WTC11 (cell line): ENCODE measurements at regions not wholly inside any gene's neighbourhood (a gene's known extent, or its start where the extent isn't known, plus 50 kb on each side); places are given as distances from the start of the nearest gene placed in this dataset.

Source experiments
- ATAC-seq: fragments of 200-7000 bp; cut with Tn5 transposase; 2 replicates; pipeline ENCODE4 v1.10.0; 2021; ENCODE audit warnings: mild to moderate bottlenecking, moderate library complexity
- CTCF ChIA-PET: fragments of 300-600 bp; sonication (Branson Sonifier 250); formaldehyde crosslinking; loops from one replicate; lab custom pipeline; 2021; ENCODE audit warnings: antibody characterized with exemption; lab: Charles Lee
- POLR2A ChIA-PET: fragments of 350-600 bp; sonication (Branson Sonifier 250); formaldehyde crosslinking; loops from one replicate; lab custom pipeline; 2021; ENCODE audit warnings: antibody characterized with exemption; lab: Charles Lee
- DNase-seq: peaks from one replicate; pipeline ENCODE4 v3.0.0; 2021; ENCODE audit warnings: low spot score
- H3K27ac Mint-ChIP-seq: 2 replicates; pipeline ENCODE4 v1.8.0; 2021; ENCODE audit warnings: mixed read lengths
- H3K27me3 Mint-ChIP-seq: 2 replicates; pipeline ENCODE4 v1.8.0; 2021; ENCODE audit warnings: low read depth, mild to moderate bottlenecking, moderate library complexity, mixed read lengths
- H3K36me3 Mint-ChIP-seq: 2 replicates; pipeline ENCODE4 v1.8.0; 2021; ENCODE audit warnings: mixed read lengths
- H3K4me1 Mint-ChIP-seq: 2 replicates; pipeline ENCODE4 v1.8.0; 2022; ENCODE audit warnings: mixed read lengths
- H3K4me3 Mint-ChIP-seq: 2 replicates; pipeline ENCODE4 v1.8.0; 2021; ENCODE audit warnings: mild to moderate bottlenecking, moderate library complexity, mixed read lengths
- H3K9me3 Mint-ChIP-seq: 2 replicates; pipeline ENCODE4 v1.8.0; 2021; ENCODE audit warnings: mixed read lengths
- ATF1 ChIP-seq: sonication (generic); formaldehyde crosslinking; IDR thresholded peaks from 2 replicates; pipeline ENCODE4 v1.8.1; 2023; ENCODE audit warnings: mild to moderate bottlenecking, moderate library complexity, missing genetic modification reagents
- ATF2 ChIP-seq: sonication (generic); formaldehyde crosslinking; IDR thresholded peaks from 2 replicates; pipeline ENCODE4 v1.8.1; 2022; ENCODE audit warnings: low read depth, missing genetic modification reagents, borderline replicate concordance
- CREB1 ChIP-seq: sonication (generic); formaldehyde crosslinking; IDR thresholded peaks from 2 replicates; pipeline ENCODE4 v1.8.0; 2023; ENCODE audit warnings: mild to moderate bottlenecking, missing genetic modification reagents
- E2F1 ChIP-seq: sonication (generic); formaldehyde crosslinking; IDR thresholded peaks from 2 replicates; pipeline ENCODE4 v1.8.0; 2022; ENCODE audit warnings: mild to moderate bottlenecking, missing genetic modification reagents
- GTF2I ChIP-seq: fragments of 250-450 bp; sonication (Bioruptor Pico); conservative IDR thresholded peaks from 2 replicates; pipeline ENCODE4 v1.4.0; 2021; ENCODE audit warnings: mild to moderate bottlenecking
- MAX ChIP-seq: sonication (generic); formaldehyde crosslinking; IDR thresholded peaks from 2 replicates; pipeline ENCODE4 v1.8.0; 2022; ENCODE audit warnings: mild to moderate bottlenecking, missing genetic modification reagents
- MYBL2 ChIP-seq: sonication (generic); formaldehyde crosslinking; IDR thresholded peaks from 2 replicates; pipeline ENCODE4 v1.8.1; 2023; ENCODE audit warnings: mild to moderate bottlenecking, moderate library complexity, missing genetic modification reagents
- PREB ChIP-seq: sonication (generic); formaldehyde crosslinking; IDR thresholded peaks from 2 replicates; pipeline ENCODE4 v1.8.1; 2022; ENCODE audit warnings: mild to moderate bottlenecking, missing genetic modification reagents, moderate library complexity, borderline replicate concordance
- SMAD4 ChIP-seq: sonication (generic); formaldehyde crosslinking; IDR thresholded peaks from 2 replicates; pipeline ENCODE4 v1.8.0; 2022; ENCODE audit warnings: mild to moderate bottlenecking, missing genetic modification reagents
- SP1 ChIP-seq: sonication (generic); formaldehyde crosslinking; conservative IDR thresholded peaks from 2 replicates; pipeline ENCODE4 v1.8.1; 2022; ENCODE audit warnings: missing genetic modification reagents
- USF1 ChIP-seq: sonication (generic); formaldehyde crosslinking; IDR thresholded peaks from 2 replicates; pipeline ENCODE4 v1.8.0; 2022; ENCODE audit warnings: mild to moderate bottlenecking, missing genetic modification reagents
- USF2 ChIP-seq: sonication (generic); formaldehyde crosslinking; IDR thresholded peaks from 2 replicates; pipeline ENCODE4 v1.8.1; 2023; ENCODE audit warnings: mild to moderate bottlenecking, missing genetic modification reagents, moderate library complexity
- ZNF232 ChIP-seq: sonication (generic); formaldehyde crosslinking; IDR thresholded peaks from 2 replicates; pipeline ENCODE4 v1.8.0; 2022; ENCODE audit warnings: mild to moderate bottlenecking, missing genetic modification reagents
- TF ChIP-seq, protein P1 (sequence below): sonication (generic); formaldehyde crosslinking; IDR thresholded peaks from 2 replicates; pipeline ENCODE4 v1.8.1; 2023; ENCODE audit warnings: mild to moderate bottlenecking, missing genetic modification reagents, borderline replicate concordance
- TF ChIP-seq, protein P2 (sequence below): fragments of 200-600 bp; IDR thresholded peaks from 2 replicates; pipeline ENCODE4 v1.8.0; 2022; ENCODE audit warnings: antibody characterized with exemption

DNA sequence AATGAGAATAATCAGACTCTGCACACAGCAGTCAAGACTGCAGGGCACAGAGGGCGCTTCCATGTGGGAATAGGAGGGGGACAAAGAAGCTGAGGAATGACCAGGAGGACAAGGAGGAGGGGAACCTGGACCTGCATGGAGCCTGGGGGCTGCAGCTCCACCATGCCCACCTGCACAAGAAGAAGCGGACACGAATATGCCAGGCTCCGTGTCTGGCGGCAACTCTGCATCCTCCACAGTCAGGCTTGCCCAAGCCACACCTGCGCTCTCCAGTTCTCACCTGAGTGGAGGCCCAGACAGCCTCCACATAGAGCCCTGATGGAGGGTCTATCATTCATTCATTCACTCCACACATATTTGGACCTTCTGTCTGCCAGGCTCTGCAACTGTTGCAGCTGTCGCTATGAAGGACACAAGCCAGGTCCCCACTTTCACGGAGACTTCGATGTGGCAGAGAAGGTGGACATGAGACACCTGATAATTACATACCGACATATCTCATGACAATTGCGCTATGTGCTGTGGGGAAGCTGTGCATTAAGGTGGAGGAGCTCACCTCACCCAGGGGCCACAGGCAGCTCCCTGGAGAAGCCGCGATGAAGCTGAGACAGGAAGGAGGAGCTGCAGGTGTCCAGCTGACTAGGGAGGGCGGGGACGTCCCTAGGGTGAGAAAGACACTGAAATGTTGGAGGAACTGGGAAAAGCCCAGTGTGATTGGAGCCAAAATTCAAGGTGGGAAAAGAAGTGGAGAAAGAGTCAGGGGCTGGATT is 159.2 kb downstream of the INHBB start (continued):
- no peak for TF ChIP-seq USF2 (CRISPR knock-in tag)
- TF ChIP-seq, protein P1, sequence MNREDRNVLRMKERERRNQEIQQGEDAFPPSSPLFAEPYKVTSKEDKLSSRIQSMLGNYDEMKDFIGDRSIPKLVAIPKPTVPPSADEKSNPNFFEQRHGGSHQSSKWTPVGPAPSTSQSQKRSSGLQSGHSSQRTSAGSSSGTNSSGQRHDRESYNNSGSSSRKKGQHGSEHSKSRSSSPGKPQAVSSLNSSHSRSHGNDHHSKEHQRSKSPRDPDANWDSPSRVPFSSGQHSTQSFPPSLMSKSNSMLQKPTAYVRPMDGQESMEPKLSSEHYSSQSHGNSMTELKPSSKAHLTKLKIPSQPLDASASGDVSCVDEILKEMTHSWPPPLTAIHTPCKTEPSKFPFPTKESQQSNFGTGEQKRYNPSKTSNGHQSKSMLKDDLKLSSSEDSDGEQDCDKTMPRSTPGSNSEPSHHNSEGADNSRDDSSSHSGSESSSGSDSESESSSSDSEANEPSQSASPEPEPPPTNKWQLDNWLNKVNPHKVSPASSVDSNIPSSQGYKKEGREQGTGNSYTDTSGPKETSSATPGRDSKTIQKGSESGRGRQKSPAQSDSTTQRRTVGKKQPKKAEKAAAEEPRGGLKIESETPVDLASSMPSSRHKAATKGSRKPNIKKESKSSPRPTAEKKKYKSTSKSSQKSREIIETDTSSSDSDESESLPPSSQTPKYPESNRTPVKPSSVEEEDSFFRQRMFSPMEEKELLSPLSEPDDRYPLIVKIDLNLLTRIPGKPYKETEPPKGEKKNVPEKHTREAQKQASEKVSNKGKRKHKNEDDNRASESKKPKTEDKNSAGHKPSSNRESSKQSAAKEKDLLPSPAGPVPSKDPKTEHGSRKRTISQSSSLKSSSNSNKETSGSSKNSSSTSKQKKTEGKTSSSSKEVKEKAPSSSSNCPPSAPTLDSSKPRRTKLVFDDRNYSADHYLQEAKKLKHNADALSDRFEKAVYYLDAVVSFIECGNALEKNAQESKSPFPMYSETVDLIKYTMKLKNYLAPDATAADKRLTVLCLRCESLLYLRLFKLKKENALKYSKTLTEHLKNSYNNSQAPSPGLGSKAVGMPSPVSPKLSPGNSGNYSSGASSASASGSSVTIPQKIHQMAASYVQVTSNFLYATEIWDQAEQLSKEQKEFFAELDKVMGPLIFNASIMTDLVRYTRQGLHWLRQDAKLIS (CRISPR knock-in tag) = no peak
- no peak for TF ChIP-seq MYBL2 (CRISPR knock-in tag)

DNA sequence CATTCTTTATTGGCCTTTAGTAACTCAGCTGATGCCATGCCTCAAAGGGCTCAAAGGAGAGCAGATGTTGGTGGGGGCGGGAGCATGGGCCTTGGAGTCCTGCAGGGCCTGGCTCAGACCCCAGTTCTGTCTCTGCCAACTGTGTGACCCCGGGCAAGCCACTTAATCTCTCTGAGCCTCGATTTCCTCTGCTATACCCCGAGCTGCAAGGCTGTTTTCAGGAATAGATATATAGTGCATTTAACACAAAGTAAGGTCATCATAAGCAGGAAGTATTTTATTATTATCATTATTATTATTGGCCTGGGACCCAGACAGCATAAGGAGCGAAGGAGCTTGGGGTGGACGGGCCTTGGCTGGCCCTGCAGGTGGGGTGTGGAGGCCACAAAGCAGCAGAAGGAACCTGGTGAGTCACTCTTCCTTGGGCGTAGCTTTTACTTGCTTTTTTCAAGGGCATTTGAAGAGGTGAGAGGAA is 162.7 kb downstream of the INHBB start:
- Mint-ChIP-seq H3K27ac (no peak overlapping the region), H3K9me3 (no peaks in the 10 kb centered on the region), H3K36me3 (no peaks in the 10 kb centered on the region), H3K4me3 (no peak overlapping the region), H3K4me1 (peaks cover 4% of the 10 kb centered on the region; the same call in 1 of the 2 replicates), H3K27me3 (peaks cover 12% of the 10 kb centered on the region)
- POLR2A ChIA-PET = no interaction called here
- no peak for ATAC-seq
- TF ChIP-seq USF2 (CRISPR knock-in tag) = no peak
- no peak for TF ChIP-seq PREB (CRISPR knock-in tag)
- no peak for TF ChIP-seq USF1 (CRISPR knock-in tag)
- no peak for DNase-seq
- CTCF ChIA-PET = interaction anchor here (1.1 to 5.4 kb wide), 2 partner anchors 13 to 165 kb away, joined by 4 to 49 read pairs; no protein-coding TSS in a partner anchor

DNA sequence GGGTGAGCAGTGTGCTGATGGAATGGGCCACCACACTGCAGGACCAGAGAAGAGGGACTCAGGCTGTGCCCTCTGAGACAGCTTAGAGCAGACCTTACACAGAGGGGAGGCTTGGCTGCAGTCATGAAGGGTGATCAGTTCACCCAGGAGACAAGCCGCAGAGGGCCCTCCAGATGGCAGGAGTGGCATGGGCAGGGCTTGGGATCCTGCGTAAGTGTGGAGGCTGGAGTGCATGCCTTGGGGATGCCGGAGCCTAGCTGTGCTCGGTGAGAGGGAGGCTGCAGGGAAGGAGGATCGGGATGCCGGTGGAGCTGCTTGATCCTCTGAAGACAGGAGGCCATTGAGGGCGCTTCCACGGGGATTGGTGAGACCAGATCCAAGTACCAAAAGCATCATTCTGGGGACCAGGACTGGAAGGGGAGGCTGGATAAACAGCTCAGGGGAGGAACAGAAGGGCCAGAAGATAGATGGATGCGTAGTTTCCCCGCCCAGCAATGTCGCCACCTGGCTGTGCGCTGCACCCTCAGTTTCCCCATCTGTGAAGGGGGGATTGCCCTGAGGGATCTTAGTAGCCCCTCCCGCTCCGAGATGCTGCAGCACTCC is 163.4 kb downstream of the INHBB start:
- H3K4me3 Mint-ChIP-seq = no peak overlapping the region
- peaks cover 4% of the 10 kb centered on the region; the same call in 1 of the 2 replicates for H3K4me1 Mint-ChIP-seq
- ChIA-PET CTCF (interaction anchor here (1.0 to 5.4 kb wide), 3 partner anchors 11 to 166 kb away, joined by 3 to 49 read pairs (median 4); no protein-coding TSS in a partner anchor), POLR2A (no interaction called here)
- H3K9me3 Mint-ChIP-seq = no peaks in the 10 kb centered on the region
- no peak for ATAC-seq
- H3K36me3 Mint-ChIP-seq = no peaks in the 10 kb centered on the region
- H3K27ac Mint-ChIP-seq = no peak overlapping the region
- peaks cover 12% of the 10 kb centered on the region for H3K27me3 Mint-ChIP-seq
- no peak for DNase-seq
- no peak for TF ChIP-seq GTF2I (CRISPR knock-in tag)
- no peak for TF ChIP-seq USF1 (CRISPR knock-in tag)
- no peak for TF ChIP-seq ZNF232
- TF ChIP-seq SMAD4 = no peak
- TF ChIP-seq, protein P2, sequence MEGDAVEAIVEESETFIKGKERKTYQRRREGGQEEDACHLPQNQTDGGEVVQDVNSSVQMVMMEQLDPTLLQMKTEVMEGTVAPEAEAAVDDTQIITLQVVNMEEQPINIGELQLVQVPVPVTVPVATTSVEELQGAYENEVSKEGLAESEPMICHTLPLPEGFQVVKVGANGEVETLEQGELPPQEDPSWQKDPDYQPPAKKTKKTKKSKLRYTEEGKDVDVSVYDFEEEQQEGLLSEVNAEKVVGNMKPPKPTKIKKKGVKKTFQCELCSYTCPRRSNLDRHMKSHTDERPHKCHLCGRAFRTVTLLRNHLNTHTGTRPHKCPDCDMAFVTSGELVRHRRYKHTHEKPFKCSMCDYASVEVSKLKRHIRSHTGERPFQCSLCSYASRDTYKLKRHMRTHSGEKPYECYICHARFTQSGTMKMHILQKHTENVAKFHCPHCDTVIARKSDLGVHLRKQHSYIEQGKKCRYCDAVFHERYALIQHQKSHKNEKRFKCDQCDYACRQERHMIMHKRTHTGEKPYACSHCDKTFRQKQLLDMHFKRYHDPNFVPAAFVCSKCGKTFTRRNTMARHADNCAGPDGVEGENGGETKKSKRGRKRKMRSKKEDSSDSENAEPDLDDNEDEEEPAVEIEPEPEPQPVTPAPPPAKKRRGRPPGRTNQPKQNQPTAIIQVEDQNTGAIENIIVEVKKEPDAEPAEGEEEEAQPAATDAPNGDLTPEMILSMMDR = no peak
- TF ChIP-seq SP1 (CRISPR knock-in tag) = no peak
- TF ChIP-seq E2F1 (CRISPR knock-in tag) = no peak
- no peak for TF ChIP-seq ATF1 (CRISPR knock-in tag)
- no peak for TF ChIP-seq MAX (CRISPR knock-in tag)
- TF ChIP-seq CREB1 = no peak
- TF ChIP-seq ATF2 = no peak
